Heart right ventricle (tissue), 16 donors: ENCODE measurements at regions not wholly inside any gene's neighbourhood (a gene's known extent, or its start where the extent isn't known, plus 50 kb on each side); places are given as distances from the start of the nearest gene placed in this dataset.

ENCODE experiments used
- ATAC-seq, 8 donors: fragments of 200-7000 bp; cut with Tn5 transposase; one replicate each; pipeline ENCODE4 v1.9.1; 2020; ENCODE audit warnings: mild to moderate bottlenecking in 8 of 8, moderate library complexity in 8 of 8, moderate number of reproducible peaks in 1 of 8
- DNase-seq, 2 donors: peaks; one replicate each; pipeline ENCODE4 v3.0.0-alpha.2; 2020
- H3K27ac ChIP-seq, 10 donors: fragments of 200-600 bp; sonication (generic) in 2 of 10; one replicate each; pipeline versions ENCODE4 v1.5.0 to v1.8.0; 2020 to 2022; ENCODE audit warnings: mild to moderate bottlenecking in 3 of 10
- H3K27me3 ChIP-seq, 7 donors: fragments of 200-600 bp; one replicate each; pipeline ENCODE4 v1.8.0; 2021 to 2022; ENCODE audit warnings: mild to moderate bottlenecking in 2 of 7
- H3K36me3 ChIP-seq, 9 donors: fragments of 200-600 bp; sonication (generic) in 1 of 9; one replicate each; pipeline versions ENCODE4 v1.5.0 to v1.8.0; 2020 to 2022; ENCODE audit warnings: mild to moderate bottlenecking in 2 of 9
- H3K4me1 ChIP-seq, 9 donors: fragments of 200-600 bp; sonication (generic) in 1 of 9; one replicate each; pipeline versions ENCODE4 v1.5.0 to v1.8.0; 2020 to 2022; ENCODE audit warnings: mild to moderate bottlenecking in 4 of 9
- H3K4me3 ChIP-seq, 10 donors: fragments of 200-600 bp; sonication (generic) in 2 of 10; one replicate each; pipeline versions ENCODE4 v1.5.0 to v1.8.0; 2020 to 2022; ENCODE audit warnings: mild to moderate bottlenecking in 7 of 10, moderate library complexity in 2 of 10
- H3K9me3 ChIP-seq, 11 donors: fragments of 200-600 bp in 10 of 11; sonication (generic) in 2 of 11; one replicate each; pipeline versions ENCODE4 v1.5.0 to v1.8.0; 2013 to 2022; ENCODE audit warnings: mild to moderate bottlenecking in 2 of 11, control low read depth in 1 of 11, moderate library complexity in 1 of 11
- CTCF ChIP-seq, 9 donors: fragments of 200-600 bp; sonication (generic) in 2 of 9; IDR thresholded peaks; one replicate each; pipeline versions ENCODE4 v1.5.0 to v1.8.0; 2021 to 2022; ENCODE audit warnings: antibody characterized with exemption in 9 of 9, mild to moderate bottlenecking in 5 of 9, moderate library complexity in 1 of 9
- WGBS, 2 donors: extraction: QIAGEN DNeasy Blood & Tissue Kit; methylation state at CpG; one replicate each; pipeline ENCODE4 v1.1.7; 2013; ENCODE audit warnings: inconsistent platforms in 1 of 2; 5-methylcytosine and 5-hydroxymethylcytosine counted together
- intact Hi-C, 10 donors: fragments of 100-400 bp; cut with DNase I; formaldehyde crosslinking; loops; one replicate each; pipeline versions ENCODE4 v1.11.1 to v1.14.2; 2022
- donor health status: Arrhythmogenic right ventricular cardiomyopathy.
- donor health status: ischemic (EF 13 %, LVEDD 7.1; RV severe dilation, severe dysfunction).
- donor health status: healthy with polysubstance abuse.
- donor health status: DM: no; HTN: yes; CAD: no.
- donor health status: DM: no; HTN: no; CAD: no.
- donor health status: ischemic (EF 25% LVEDD 6.9; RV normal size, moderate dysfunction).
- donor health status: ischemic (EF 25% LVEDD 5.7; RV mildly dilated, moderate dysfunction).
- donor health status: healthy.
- donor health status: DM: yes; HTN: yes; CAD: no.
- donor health status: Ischemic cardiomyopathy.
- donor health status: ischemic (EF 35%, LVEDD 5.7; RV mildly dilated, moderate dysfunction).
- donor health status: nonischemic (EF 11% LVEDD 7.7; RV severe dilation, severe dysfunction).
- donor health status: DM: yes; HTN: yes; CAD: no.
- donor health status: PGD.
- donor health status: ischemic (EF 29% LVEDD 5.4; RV normal size, mild dysfunction).
- donor health status: nonischemic (EF 23%, LVEDD 6.1; RV moderate dilation, normal function).

- 67 to 69% methylated on average over 5 of the region's 5 CpGs for WGBS, 2 donors
- Histone ChIP-seq H3K9me3 (no peaks in the 10 kb centered on the region), H3K27me3 (peaks cover 0 to 18% (median 9%) of the 10 kb centered on the region in 7 donors), H3K4me3 (no peak overlapping the region), H3K36me3 (no peaks in the 10 kb centered on the region), H3K4me1 (no peaks in the 10 kb centered on the region), H3K27ac (no peak overlapping the region)
- DNase-seq = no peak
- intact Hi-C loops = no loop called here
- TF ChIP-seq CTCF (IDR thresholded peaks at IDR 0.05) = no peak
- ATAC-seq = no peak
Measured at GRCh38 chr16:9151597-9151996, 60.2 kb downstream of the HAPSTR1 start.

- H3K9me3 ChIP-seq = no peaks in the 10 kb centered on the region
- H3K27me3 ChIP-seq = peaks cover 0 to 21% (median 14%) of the 10 kb centered on the region in 7 donors
- intact Hi-C loops = no loop called here
- H3K36me3 ChIP-seq = no peaks in the 10 kb centered on the region
- TF ChIP-seq CTCF (IDR thresholded peaks at IDR 0.05) = no peak
- no peak overlapping the region for H3K27ac ChIP-seq
- 76 to 87% methylated on average over 19 of the region's 19 CpGs for WGBS, 2 donors
- H3K4me3 ChIP-seq = no peak overlapping the region
- no peaks in the 10 kb centered on the region for H3K4me1 ChIP-seq
- ATAC-seq (no peak), DNase-seq (no peak)
Measured at GRCh38 chr16:9152649-9153501, 61.4 kb downstream of the HAPSTR1 start.

GRCh38 chr16:9153502-9153864 lies 62.0 kb downstream of the HAPSTR1 start:
- no peaks in the 10 kb centered on the region for H3K9me3 ChIP-seq
- DNase-seq = no peak
- 77 to 95% methylated on average over 4 of the region's 4 CpGs for WGBS, 2 donors
- H3K4me1 ChIP-seq = no peaks in the 10 kb centered on the region
- H3K4me3 ChIP-seq = no peak overlapping the region
- no peak for TF ChIP-seq CTCF (IDR thresholded peaks at IDR 0.05)
- H3K27ac ChIP-seq = no peak overlapping the region
- peaks cover 0 to 22% (median 14%) of the 10 kb centered on the region in 7 donors for H3K27me3 ChIP-seq
- no peaks in the 10 kb centered on the region for H3K36me3 ChIP-seq
- intact Hi-C loops = no loop called here
- no peak for ATAC-seq

- 58 to 59% methylated on average over 30 of the region's 30 CpGs for WGBS, 2 donors
- Histone ChIP-seq H3K4me3 (no peak overlapping the region), H3K27ac (no peak overlapping the region), H3K4me1 (no peaks in the 10 kb centered on the region), H3K27me3 (peaks cover 0 to 27% (median 14%) of the 10 kb centered on the region in 7 donors), H3K9me3 (no peaks in the 10 kb centered on the region), H3K36me3 (no peaks in the 10 kb centered on the region)
- no peak for TF ChIP-seq CTCF (IDR thresholded peaks at IDR 0.05)
- intact Hi-C loops = loop anchor here in 1 of 10 donors (5.0 kb wide), 1 partner anchor 803 kb away; no protein-coding TSS in a partner anchor
- ATAC-seq (peak in 1 of 8 donors; percentile 53), DNase-seq (no peak)
Measured at GRCh38 chr16:9154567-9155410, 63.3 kb downstream of the HAPSTR1 start.
